ENCODE measurements at regions not wholly inside any gene's neighbourhood (a gene's known extent, or its start where the extent isn't known, plus 50 kb on each side); places are given as distances from the start of the nearest gene placed in this dataset.

DNA sequence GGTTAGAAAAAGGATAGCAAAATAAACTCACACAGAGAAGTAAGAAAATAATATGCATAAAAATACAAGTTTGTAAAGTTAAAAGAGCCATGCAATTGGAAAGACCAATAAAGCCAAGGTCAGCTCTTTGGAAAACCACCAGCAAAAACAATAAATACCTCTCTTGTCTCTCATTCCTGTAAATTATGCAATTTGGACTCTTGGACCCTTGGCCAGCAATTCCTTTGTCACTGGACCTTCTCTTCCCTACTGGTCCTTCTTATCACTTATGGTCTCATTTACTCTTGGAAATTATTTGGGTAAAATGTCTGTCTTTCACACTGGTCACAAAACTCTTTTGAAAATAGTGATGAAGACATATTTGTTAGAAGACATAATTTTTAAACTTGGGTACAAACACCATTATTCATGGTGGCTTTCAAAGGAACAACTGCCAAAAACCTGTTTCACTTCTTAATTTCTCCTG, 379.5 kb downstream of the TMEM232 start:
- TF ChIP-seq, protein P1, sequence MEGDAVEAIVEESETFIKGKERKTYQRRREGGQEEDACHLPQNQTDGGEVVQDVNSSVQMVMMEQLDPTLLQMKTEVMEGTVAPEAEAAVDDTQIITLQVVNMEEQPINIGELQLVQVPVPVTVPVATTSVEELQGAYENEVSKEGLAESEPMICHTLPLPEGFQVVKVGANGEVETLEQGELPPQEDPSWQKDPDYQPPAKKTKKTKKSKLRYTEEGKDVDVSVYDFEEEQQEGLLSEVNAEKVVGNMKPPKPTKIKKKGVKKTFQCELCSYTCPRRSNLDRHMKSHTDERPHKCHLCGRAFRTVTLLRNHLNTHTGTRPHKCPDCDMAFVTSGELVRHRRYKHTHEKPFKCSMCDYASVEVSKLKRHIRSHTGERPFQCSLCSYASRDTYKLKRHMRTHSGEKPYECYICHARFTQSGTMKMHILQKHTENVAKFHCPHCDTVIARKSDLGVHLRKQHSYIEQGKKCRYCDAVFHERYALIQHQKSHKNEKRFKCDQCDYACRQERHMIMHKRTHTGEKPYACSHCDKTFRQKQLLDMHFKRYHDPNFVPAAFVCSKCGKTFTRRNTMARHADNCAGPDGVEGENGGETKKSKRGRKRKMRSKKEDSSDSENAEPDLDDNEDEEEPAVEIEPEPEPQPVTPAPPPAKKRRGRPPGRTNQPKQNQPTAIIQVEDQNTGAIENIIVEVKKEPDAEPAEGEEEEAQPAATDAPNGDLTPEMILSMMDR (IDR thresholded peaks at IDR 0.05) = no peak
- no peak for TF ChIP-seq POLR2A (IDR thresholded peaks at IDR 0.05)
